HK-2 (cell line): ENCODE measurements at regions not wholly inside any gene's neighbourhood (a gene's known extent, or its start where the extent isn't known, plus 50 kb on each side); places are given as distances from the start of the nearest gene placed in this dataset.

ENCODE experiments used
- DNase-seq: peaks from one replicate; pipeline ENCODE4 v3.0.0-alpha.2; 2018; ENCODE audit not compliant: unreplicated experiment

- no peak for DNase-seq
These were observed 113.2 kb upstream of the MAF start for GRCh38 chr16:79713609-79714309.

DNA sequence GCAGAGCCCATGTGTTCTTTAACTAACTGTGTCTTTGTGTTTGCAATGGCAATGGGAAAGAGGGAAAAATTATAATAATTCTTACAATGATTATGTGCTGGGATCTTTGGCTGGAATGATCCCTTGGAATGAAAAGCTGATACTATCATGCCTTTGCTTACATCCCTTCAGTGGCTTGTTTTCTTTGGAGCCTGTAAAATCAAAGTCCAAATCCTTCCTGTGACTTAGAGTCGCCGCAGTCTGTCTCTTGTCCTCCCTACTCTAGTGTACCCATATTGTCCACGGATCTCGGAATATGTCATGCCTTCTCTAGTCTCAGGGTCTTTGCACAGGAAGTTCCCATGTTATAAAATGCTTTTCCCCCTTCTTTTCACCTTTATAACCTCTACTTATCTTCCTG, 111.7 kb upstream of the MAF start:
- no peak for DNase-seq

- DNase-seq = no peak
These were observed 107.3 kb upstream of the MAF start for GRCh38 chr16:79707876-79708275.

DNA sequence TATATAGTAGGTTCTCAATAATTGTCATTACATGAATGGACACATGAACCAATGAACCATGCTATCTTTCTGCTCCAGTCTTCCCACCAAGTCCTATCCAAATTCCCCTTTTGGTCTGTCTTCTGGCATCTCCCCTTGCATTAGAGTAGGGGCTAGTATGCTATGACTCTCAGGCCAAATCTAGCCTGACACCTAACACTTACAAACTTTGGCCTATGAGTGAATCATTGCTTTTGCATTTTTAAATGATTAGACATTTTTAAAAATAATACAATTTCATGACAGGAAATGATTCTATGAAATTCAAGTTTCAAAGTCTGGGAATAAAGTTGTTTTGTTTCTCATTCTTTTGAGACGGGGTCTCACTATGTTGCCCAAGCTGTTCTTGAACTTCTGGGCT, 102.5 kb upstream of the MAF start:
- no peak for DNase-seq

- no peak for DNase-seq
These were observed 97.8 kb upstream of the MAF start for GRCh38 chr16:79698341-79698753.

DNA sequence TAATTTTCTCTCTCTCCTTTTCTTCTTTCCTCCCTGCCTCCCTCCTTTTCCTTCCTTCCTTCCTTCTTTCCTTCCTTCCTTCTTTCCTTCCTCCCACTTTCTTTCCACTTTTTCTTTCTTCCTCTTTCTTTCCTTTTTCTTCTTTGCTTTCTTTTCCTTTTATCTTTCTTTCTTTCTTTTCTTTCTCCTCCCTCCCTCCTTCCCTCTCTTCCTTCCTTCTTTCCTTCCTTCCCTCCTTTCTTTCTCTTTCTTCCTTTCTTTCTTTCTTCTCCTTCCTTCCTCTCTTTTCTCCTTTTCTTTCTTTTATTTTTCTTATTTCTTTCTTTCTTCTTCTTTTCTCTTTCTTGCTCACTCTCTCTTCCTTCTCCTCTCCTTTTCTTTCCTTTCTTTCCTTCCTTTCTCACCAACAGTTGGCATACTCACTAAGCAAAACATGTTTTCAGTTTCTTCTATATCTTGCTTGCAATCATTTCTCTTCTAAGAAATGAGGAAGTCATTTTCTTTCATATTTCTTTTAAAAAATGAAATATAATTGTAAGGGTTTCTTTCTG, 97.1 kb upstream of the MAF start:
- no peak for DNase-seq

- no peak for DNase-seq
These were observed 90.5 kb upstream of the MAF start for GRCh38 chr16:79691007-79691406.

GRCh38 chr16:79690159-79690558, 89.6 kb upstream of the MAF start:
- no peak for DNase-seq

DNA sequence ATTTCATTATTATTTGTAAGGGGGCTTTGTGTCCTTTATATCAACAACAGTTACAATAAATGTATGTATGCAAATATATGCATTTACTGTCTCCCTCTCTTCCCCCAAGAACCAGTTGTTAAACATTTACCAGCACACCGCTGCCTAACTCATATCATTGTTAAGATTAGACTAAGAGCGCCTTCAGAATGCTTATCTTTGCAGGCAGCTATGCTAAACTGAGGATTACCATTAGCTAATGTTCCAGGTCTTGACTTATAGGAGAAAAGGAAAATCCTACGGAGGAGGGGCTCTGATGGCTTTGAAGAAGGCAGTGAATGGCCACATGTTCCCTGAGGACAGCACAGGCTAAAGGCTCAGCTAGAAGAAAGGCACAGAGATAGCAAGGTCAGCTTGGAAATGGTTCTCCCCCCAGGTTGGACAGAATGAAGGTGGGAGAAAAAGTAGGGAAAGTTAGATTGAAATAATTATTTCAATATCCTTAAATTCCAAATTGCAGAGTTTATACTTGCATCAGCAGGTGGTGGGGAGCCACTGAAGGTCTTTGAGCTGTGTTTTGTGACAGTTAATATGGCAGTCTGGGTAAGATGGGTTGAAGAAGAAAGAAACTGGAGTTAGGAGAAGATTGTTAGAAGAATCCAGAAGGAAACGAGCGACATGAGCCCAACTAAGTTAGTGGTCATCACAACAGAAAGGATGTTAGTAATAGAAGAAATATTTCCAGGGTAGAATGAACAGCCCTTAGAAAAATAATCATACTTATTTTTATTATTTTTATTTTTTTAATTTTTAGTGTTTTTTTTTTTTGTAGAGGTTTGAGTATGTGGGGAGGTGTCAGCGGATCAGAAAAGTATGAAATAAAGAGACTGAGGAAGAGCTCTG, 87.0 kb upstream of the MAF start:
- DNase-seq = no peak

DNA sequence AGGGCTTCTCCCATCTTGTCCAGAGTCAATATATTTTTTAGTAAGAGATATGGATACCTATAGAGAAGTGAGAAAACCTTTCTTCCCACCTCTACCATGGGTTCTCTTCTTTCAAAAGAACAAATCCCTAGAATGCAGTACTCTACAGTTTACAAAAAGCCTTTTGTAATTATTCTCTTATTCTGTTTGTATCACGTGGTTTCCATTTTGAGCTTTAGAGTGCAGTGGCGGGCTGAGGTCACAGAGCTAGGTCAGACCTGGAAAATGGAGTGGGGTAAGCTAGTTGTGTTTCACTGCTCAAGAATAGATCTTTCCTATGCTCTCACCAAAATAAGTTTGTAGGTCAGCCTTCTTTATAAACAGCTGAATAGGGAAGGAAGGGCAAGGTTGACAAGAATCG, 85.3 kb upstream of the MAF start:
- no peak for DNase-seq

DNA sequence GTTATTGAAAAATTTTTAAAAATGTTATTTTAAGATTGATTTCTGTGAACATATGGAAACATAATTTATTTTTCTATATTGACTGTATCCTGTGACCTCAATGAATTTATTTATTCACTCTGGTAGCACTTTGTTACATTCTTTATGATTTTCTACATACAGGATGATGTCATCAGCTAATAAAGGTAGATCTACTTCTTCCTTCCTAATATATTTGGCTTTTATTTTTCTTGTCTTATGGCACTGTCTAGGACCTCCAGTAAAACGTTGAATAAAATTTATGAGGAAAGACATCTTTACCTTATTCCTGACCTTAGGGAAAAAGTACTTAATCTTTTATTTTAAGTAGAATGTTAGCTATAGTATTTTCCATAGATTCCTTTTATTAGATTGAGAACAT, 78.8 kb upstream of the MAF start:
- DNase-seq = no peak

DNA sequence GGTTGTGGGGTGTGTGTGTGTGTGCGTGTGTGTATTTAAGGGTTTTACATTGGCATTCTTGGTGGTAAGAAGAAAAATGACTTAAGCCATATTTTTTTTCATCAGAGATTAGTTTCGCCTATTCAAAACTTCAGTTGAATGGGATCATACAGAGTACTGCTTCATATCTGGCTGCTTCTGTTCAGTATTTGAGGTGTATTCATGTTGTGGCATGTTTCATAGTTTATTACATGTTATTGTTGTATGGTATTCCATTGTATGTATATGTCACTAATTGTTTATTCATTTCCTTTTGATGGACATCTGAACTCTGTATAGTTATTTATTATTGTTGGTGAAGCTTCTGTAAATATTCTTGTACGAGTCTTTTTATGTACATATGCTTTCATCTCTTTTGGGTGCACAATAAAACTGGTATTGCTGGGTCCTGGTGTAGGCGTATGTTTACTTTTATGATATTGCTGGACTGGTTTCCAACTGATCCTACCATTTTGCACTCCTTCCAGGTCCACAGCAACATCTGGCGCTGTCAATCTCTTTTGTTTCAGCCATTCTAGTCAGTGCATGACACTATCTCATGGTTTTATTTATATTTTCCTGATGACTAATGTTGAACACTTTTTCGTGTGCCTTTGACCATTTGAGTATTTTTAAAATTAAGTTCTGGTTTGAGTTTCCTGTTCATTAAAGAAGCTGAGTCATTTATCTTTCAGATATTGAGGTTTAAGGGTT, 77.4 kb upstream of the MAF start:
- no peak for DNase-seq

DNA sequence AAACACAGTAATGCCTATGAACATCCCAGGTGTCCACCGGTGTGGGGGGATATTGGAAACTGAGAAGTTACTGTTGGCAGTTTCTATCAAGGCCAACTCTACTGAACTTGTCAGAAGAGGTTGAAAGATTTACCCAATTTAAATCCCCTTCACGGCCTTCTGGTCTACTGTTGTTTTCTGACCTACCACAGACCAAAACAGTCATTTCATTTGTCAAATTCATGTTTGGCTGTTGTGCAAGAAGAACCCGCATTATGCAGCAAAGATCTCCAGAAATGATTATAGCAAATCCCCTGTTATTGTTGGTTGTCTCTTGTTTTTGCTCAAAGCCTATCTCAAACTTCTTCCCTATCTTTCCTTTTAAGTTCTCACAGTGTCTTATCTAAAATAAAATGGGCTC, 73.1 kb upstream of the MAF start:
- no peak for DNase-seq

DNA sequence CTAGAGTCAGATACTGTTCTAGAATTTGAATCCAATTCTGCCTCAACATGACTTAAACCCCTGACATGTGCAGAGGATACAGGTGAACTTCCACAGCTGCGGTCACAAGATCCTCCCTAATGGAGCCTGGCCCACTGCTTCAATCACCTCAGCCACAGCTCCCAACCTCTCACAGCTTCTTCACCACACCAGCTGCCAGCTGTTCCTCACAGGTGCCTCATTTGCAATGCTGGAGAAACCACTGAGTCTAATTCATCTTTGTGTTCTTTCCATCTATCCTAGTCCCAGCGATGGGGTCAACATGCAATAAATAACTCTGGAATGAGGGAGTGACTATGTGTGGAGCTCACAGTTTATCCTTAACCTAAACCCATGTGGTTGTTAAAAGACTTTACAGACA, 72.0 kb upstream of the MAF start:
- no peak for DNase-seq

GRCh38 chr16:79668502-79668901, 68.0 kb upstream of the MAF start:
- no peak for DNase-seq

- no peak for DNase-seq
These were observed 65.4 kb upstream of the MAF start for GRCh38 chr16:79665970-79666369.

GRCh38 chr16:79664407-79664806, 63.9 kb upstream of the MAF start:
- DNase-seq = no peak

- no peak for DNase-seq
These were observed 62.3 kb upstream of the MAF start for GRCh38 chr16:79662669-79663313.

DNA sequence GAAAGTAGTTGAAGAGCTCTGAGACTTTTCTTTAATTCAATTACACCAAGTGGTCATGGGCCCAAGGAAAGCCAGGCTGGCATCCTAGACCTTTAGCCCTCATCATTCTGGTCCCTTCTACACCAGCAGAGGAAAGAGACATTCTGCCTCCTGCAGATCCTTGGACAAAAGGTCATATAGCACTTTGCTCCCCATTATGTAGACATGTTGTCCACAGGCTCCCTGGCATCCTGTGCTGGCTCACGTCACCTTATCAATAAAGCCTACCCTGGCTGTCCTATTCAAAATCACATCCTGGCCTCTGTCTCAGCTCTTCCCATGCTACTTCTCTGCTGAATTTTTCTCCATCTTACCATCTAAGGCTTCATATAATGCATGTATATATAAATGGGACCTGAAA, 61.6 kb upstream of the MAF start:
- DNase-seq = no peak

DNA sequence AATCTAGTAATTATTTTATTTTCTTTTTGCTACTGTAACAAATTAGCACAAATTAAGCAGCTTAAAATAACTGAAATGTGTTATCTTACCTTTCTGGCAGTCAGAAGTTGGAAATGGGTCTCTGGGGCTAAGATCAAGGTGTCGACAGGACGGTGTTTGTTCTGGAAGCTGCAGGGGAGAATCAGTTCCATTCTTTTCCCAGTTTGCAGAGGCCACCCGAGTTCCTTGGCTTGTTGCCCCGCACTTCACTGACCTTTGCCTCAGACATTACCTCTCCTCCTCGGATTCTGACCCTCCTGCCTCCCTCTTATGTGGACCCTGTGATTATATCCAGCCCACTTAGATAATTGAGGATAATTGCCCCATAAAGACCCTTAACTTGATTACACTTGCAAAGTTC, 61.0 kb upstream of the MAF start:
- no peak for DNase-seq

DNA sequence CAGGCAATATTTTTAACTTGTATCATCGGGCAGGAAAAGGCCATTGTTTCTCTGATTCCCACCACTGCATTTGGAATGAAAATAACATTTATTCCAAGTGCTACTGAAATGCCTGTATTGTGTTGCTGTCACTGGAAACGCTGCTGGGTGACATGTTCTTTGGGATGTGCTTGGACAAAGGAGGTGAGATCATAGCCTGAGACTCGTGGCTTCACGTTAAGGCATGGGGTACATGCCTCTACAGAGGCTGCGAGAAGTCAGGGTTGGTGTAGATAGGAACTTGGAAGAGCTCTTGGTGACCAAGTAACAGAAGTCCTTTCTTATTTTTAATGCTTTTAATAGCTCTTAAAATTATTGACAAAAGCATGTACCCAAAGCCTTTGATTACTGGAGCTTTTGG, 58.8 kb upstream of the MAF start:
- DNase-seq = no peak
